GM10248 (cell line): ENCODE measurements at regions not wholly inside any gene's neighbourhood (a gene's known extent, or its start where the extent isn't known, plus 50 kb on each side); places are given as distances from the start of the nearest gene placed in this dataset.

Source experiments
- CTCF ChIA-PET: fragments of 300-600 bp; sonication (Branson Sonifier 250); formaldehyde crosslinking; extraction: SDS; loops from one replicate; lab custom pipeline; 2021; ENCODE audit warnings: antibody characterized with exemption; lab: Yijun Ruan, JAX
- POLR2A ChIA-PET: fragments of 350-650 bp; sonication (Branson Sonifier 250); formaldehyde crosslinking; extraction: SDS; loops from one replicate; lab custom pipeline; 2020; ENCODE audit warnings: antibody characterized with exemption; lab: Yijun Ruan, JAX
- DNase-seq: peaks from one replicate; pipeline ENCODE4 v3.0.0; 2012; ENCODE audit errors: extremely low spot score
- TF ChIP-seq, protein P1 (sequence below): IDR thresholded peaks from 2 replicates; pipeline ENCODE4 v1.5.1; 2012; ENCODE audit warnings: mild to moderate bottlenecking, low read depth; ENCODE audit errors: extremely low read depth, missing control alignments, control extremely low read depth

DNA sequence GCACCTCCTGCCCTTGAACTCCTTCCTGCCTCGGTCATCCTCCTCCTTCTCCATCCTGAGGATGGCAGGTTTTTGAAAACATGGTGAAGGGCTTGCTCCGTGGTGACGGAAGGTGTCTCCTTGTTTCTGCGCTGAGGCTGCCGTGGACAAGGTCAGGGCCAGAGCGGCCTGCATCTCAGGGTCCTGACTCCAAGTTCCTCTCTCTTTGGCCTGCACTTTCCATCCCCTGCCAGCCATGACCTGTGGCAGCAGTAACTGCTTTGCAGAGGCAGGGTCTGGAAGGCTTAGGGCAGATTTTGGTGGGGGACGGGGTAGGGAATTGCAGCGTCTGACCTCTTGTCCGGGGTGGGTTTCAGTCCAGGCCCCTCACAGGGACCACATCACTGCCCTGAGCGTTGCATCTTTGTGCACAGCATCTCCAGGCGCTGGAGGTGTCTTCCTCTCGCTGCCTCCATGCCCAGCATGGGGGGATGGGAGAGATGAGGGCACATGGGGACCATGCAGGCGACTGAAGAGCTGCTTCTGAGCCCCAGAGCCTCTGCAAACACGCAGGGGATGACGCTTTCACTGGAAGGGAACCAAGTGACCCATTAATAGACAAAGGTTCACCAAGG is 216.8 kb downstream of the TEX29 start:
- DNase-seq, result no peak
- POLR2A ChIA-PET, result no interaction called here
- TF ChIP-seq, protein P1, sequence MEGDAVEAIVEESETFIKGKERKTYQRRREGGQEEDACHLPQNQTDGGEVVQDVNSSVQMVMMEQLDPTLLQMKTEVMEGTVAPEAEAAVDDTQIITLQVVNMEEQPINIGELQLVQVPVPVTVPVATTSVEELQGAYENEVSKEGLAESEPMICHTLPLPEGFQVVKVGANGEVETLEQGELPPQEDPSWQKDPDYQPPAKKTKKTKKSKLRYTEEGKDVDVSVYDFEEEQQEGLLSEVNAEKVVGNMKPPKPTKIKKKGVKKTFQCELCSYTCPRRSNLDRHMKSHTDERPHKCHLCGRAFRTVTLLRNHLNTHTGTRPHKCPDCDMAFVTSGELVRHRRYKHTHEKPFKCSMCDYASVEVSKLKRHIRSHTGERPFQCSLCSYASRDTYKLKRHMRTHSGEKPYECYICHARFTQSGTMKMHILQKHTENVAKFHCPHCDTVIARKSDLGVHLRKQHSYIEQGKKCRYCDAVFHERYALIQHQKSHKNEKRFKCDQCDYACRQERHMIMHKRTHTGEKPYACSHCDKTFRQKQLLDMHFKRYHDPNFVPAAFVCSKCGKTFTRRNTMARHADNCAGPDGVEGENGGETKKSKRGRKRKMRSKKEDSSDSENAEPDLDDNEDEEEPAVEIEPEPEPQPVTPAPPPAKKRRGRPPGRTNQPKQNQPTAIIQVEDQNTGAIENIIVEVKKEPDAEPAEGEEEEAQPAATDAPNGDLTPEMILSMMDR, result no peak
- CTCF ChIA-PET, result no interaction called here

DNA sequence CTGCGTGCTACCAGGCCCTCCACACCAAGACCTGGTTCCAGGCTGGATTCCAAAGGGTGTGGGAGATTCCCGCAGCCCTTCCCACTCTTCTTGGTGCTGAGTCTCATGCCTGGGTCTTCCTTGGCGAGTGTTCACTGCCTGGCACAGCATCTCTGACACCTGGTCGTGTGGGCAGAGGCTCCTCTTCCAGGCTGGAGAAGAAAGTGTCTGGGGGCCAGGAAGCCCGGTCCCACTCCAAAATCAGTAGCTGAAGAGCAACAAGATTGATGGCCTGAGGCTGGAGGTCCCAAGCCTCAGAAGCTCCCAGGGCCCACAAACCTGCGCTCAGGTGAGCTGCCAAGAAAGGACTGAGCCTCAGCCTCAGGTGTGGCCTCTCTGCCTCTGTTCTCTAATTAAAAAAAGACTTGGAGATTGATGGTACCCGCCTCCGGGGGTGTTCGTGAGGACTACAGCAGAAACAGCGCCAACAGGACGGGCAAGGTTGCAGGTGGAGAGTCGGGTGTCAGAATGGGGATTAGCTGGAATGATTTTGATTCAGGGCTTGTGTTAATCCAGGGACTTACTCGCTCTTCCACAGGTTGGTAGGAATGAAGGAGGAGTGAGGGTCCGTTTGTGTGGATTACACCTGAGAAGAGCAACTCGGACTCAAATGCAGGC is 217.5 kb downstream of the TEX29 start:
- POLR2A ChIA-PET, result no interaction called here
- TF ChIP-seq, protein P1, result no peak
- CTCF ChIA-PET, result no interaction called here
- no peak for DNase-seq

DNA sequence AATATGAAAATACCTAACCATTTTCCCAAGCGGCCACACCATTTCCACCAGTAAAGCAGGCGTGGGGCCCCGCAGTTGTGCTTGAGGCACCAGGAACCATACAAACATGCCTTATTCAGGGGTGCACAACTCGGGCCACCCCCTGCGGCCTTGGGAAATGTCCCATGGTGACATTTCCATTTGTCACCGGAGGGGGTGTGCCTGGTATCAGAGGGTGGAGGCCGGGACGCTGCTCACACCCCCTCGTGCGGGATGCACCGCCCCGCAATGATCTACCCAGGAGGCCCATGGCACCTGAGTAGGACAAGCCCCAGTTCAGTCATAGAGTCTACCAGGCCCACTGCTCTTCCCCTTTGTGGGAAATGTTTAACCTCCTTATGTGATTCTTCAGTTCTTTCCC is 218.8 kb downstream of the TEX29 start:
- no peak for DNase-seq
- ChIA-PET CTCF (no interaction called here), POLR2A (no interaction called here)
- TF ChIP-seq, protein P1, result no peak

DNA sequence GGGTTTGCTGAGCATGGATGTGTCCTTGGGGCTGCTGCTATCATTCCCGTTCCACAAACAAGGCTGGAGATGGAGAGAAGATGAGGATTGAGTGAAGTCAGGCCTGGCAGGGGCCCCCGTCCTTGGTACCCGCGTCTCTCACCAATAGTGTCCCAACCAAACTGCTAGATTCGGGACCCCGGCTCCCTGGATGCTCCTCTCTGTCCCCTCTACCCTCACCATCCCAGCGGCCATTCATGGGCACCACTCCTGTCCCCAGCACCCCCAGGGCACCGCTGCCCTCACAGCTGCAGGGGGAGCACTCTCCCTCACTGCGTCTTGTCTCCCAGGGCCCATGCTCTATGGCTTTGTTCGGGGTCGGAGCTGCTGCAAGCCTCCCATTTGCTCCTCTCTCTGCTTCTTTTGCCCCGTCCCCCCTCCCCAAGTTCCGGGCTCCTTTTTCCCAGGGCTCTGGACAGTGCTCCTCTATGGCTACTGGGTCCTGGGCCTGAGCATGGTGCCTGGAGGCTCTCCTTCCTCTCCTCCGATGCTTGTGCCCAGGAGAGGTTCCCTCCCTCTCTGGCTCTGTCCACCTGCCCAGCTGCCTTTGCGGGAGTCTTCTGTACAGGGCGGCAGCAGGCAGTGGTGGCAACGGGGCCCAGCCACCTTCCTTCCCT is 219.5 kb downstream of the TEX29 start:
- DNase-seq, result no peak
- TF ChIP-seq, protein P1, result no peak
- POLR2A ChIA-PET, result no interaction called here
- CTCF ChIA-PET, result no interaction called here

DNA sequence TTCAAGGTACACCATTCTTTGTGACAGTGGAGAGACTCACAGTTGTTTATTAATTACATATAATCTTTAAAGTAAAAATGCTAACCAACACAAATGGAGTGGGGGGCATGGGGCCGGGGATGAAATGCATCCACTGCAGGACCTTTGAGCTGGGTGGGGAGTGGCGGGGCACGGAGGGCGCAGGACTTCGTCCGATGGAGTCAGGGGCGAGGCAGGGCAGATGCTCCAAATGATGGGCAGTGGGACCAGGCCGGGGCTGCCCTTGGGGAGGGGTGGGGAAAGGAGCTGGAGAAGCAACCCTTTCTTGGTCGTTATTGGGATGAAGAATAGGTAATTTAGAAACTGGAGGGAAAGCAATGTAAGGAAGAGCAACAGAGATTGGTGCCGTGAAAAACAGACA is 220.0 kb downstream of the TEX29 start:
- POLR2A ChIA-PET, result no interaction called here
- CTCF ChIA-PET, result no interaction called here
- DNase-seq, result no peak
- TF ChIP-seq, protein P1, result no peak

DNA sequence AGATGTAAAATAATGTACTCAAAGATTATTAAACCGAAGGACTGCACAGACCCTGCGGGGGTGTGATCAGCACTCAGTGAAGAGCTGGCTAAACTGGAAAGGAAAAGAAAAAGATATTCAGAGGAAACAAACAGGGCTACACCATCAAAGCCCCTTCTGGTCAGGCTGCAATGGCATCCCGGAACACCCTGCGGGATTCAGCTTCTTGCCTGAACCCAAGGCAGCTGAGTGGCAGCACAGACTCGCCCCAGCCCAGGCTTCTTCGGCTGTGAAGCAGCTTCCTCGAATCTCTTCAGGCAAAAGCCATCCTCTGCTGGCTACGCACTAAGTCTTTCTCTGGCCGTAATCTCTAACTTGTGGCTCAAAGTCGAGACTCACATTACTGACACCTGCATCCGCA is 220.9 kb downstream of the TEX29 start:
- DNase-seq, result no peak
- TF ChIP-seq, protein P1, result no peak
- ChIA-PET CTCF (no interaction called here), POLR2A (no interaction called here)
